ENCODE measurements at regions not wholly inside any gene's neighbourhood (a gene's known extent, or its start where the extent isn't known, plus 50 kb on each side); places are given as distances from the start of the nearest gene placed in this dataset.

GRCh38 chr7:32242436-32242835 lies 172.2 kb upstream of the PDE1C start:
- DNase-seq (ENCODE audit: low read depth): no peak
- no peak overlapping the region for H3K4me3 ChIP-seq (ENCODE audit: low read depth, low read length)
- TF ChIP-seq, protein P1, sequence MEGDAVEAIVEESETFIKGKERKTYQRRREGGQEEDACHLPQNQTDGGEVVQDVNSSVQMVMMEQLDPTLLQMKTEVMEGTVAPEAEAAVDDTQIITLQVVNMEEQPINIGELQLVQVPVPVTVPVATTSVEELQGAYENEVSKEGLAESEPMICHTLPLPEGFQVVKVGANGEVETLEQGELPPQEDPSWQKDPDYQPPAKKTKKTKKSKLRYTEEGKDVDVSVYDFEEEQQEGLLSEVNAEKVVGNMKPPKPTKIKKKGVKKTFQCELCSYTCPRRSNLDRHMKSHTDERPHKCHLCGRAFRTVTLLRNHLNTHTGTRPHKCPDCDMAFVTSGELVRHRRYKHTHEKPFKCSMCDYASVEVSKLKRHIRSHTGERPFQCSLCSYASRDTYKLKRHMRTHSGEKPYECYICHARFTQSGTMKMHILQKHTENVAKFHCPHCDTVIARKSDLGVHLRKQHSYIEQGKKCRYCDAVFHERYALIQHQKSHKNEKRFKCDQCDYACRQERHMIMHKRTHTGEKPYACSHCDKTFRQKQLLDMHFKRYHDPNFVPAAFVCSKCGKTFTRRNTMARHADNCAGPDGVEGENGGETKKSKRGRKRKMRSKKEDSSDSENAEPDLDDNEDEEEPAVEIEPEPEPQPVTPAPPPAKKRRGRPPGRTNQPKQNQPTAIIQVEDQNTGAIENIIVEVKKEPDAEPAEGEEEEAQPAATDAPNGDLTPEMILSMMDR (IDR thresholded peaks at IDR 0.05; ENCODE audit: low read depth, low read length, missing control alignments): no peak

DNA sequence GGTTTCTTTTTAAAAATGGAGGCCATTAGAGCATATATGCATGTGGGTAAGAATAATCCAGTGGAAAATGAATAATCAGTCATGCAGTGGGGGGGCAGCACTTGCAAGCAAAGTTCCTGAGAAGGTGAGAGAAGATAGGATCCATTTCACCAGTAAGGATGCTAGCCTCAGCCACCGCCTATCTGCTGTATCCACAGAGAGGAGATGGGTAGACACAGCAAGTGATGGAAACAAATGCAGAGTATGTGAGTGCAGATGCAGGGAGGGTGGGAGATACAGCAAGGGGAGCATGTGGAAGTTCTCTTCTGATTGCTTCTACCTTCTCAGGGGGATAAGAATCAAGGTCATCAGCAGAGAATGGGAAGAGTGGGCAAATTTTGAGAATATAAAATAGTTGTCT lies 171.4 kb upstream of the PDE1C start:
- TF ChIP-seq, protein P1 (IDR thresholded peaks at IDR 0.05; ENCODE audit: low read depth, low read length, missing control alignments): no peak
- H3K4me3 ChIP-seq (ENCODE audit: low read depth, low read length): no peak overlapping the region
- no peak for DNase-seq (ENCODE audit: low read depth)

- no peak for DNase-seq (ENCODE audit: low read depth)
- TF ChIP-seq, protein P1 (IDR thresholded peaks at IDR 0.05; ENCODE audit: low read depth, low read length, missing control alignments): no peak
- H3K4me3 ChIP-seq (ENCODE audit: low read depth, low read length): no peak overlapping the region
These were observed 169.6 kb upstream of the PDE1C start for GRCh38 chr7:32239764-32240163.

- no peak overlapping the region for H3K4me3 ChIP-seq (ENCODE audit: low read depth, low read length)
- TF ChIP-seq, protein P1 (IDR thresholded peaks at IDR 0.05; ENCODE audit: low read depth, low read length, missing control alignments): no peak
- DNase-seq (ENCODE audit: low read depth): no peak
These were observed 158.4 kb upstream of the PDE1C start for GRCh38 chr7:32228601-32229000.

GRCh38 chr7:32227746-32228145 lies 157.5 kb upstream of the PDE1C start:
- no peak for DNase-seq (ENCODE audit: low read depth)
- TF ChIP-seq, protein P1 (IDR thresholded peaks at IDR 0.05; ENCODE audit: low read depth, low read length, missing control alignments): no peak

DNA sequence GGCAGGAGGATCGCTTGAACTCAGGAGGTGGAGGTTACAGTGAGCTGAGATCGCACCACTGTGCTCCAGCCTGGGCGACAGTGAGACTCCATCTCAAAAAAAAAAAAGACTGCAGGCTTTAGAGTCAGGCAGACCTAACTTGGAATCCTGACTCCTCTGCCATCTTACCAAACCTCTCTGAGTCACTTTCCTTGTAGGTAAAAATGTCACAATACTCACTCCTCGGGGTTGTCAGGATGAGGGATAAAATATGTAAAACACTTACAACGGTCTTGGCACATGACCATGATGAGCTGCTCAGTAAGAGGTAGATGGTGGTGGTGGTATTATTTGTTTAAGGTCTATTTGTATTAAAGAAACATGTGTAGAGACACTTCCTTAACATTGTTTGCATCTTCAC lies 154.1 kb upstream of the PDE1C start:
- DNase-seq (ENCODE audit: low read depth): no peak
- TF ChIP-seq, protein P1 (IDR thresholded peaks at IDR 0.05; ENCODE audit: low read depth, low read length, missing control alignments): no peak
- no peak overlapping the region for H3K4me3 ChIP-seq (ENCODE audit: low read depth, low read length)

More at GRCh38 chr7:32227746-32228145, 157.5 kb upstream of the PDE1C start:
- H3K4me3 ChIP-seq (ENCODE audit: low read depth, low read length): no peak overlapping the region

GRCh38 chr7:32223721-32224120 lies 153.5 kb upstream of the PDE1C start:
- DNase-seq (ENCODE audit: low read depth): no peak

More at GRCh38 chr7:32223721-32224120, 153.5 kb upstream of the PDE1C start:
- TF ChIP-seq, protein P1 (IDR thresholded peaks at IDR 0.05; ENCODE audit: low read depth, low read length, missing control alignments): no peak
- no peak overlapping the region for H3K4me3 ChIP-seq (ENCODE audit: low read depth, low read length)

Measured in GM12864 (cell line).